Islet precursor cell (in vitro differentiated cells): ENCODE measurements at regions not wholly inside any gene's neighbourhood (a gene's known extent, or its start where the extent isn't known, plus 50 kb on each side); places are given as distances from the start of the nearest gene placed in this dataset.
"Not testable (repeated sequence)": the region's sequence is repeated elsewhere in the genome, so short reads cannot be mapped to it uniquely, and the experiment has no call there.

Experiments
- DNase-seq: peaks from one replicate; pipeline ENCODE4 v3.0.0-alpha.2; 2018

GRCh38 chr15:98089352-98089751 is 128.8 kb downstream of the ARRDC4 start:
- not testable (repeated sequence) for DNase-seq

- not testable (repeated sequence) for DNase-seq
These were observed 137.5 kb downstream of the ARRDC4 start for GRCh38 chr15:98097986-98098385.

GRCh38 chr15:98100606-98101005 is 140.1 kb downstream of the ARRDC4 start:
- DNase-seq: not testable (repeated sequence)

GRCh38 chr15:98103570-98103969 is 143.1 kb downstream of the ARRDC4 start:
- DNase-seq: peak; percentile 20

- DNase-seq: peak; percentile 29
These were observed 144.1 kb downstream of the ARRDC4 start for GRCh38 chr15:98104386-98105151.

- DNase-seq: not testable (repeated sequence)
These were observed 146.2 kb downstream of the ARRDC4 start for GRCh38 chr15:98106615-98107194.

GRCh38 chr15:98111806-98112205 is 151.3 kb downstream of the ARRDC4 start:
- DNase-seq: no peak

GRCh38 chr15:98113327-98113726 is 152.8 kb downstream of the ARRDC4 start:
- DNase-seq: no peak

- DNase-seq: peak; percentile 72
These were observed 160.1 kb downstream of the ARRDC4 start for GRCh38 chr15:98120561-98120960.

GRCh38 chr15:98121536-98121935 is 161.0 kb downstream of the ARRDC4 start:
- DNase-seq: no peak

GRCh38 chr15:98121957-98122356 is 161.5 kb downstream of the ARRDC4 start:
- no peak for DNase-seq

GRCh38 chr15:98123297-98123696 is 162.8 kb downstream of the ARRDC4 start:
- DNase-seq: no peak

- peak; percentile 67 for DNase-seq
These were observed 163.3 kb downstream of the ARRDC4 start for GRCh38 chr15:98123834-98124233.

GRCh38 chr15:98124581-98124980 is 164.1 kb downstream of the ARRDC4 start:
- no peak for DNase-seq

- no peak for DNase-seq
These were observed 166.0 kb downstream of the ARRDC4 start for GRCh38 chr15:98126326-98127085.

GRCh38 chr15:98127586-98127985 is 167.1 kb downstream of the ARRDC4 start:
- no peak for DNase-seq

- DNase-seq: no peak
These were observed 171.4 kb downstream of the ARRDC4 start for GRCh38 chr15:98131924-98132323.

- no peak for DNase-seq
These were observed 174.4 kb downstream of the ARRDC4 start for GRCh38 chr15:98134905-98135304.

GRCh38 chr15:98138910-98139309 is 178.4 kb downstream of the ARRDC4 start:
- no peak for DNase-seq

GRCh38 chr15:98139337-98139736 is 178.8 kb downstream of the ARRDC4 start:
- no peak for DNase-seq

GRCh38 chr15:98142572-98142971 is 182.1 kb downstream of the ARRDC4 start:
- peak; percentile 64 for DNase-seq

GRCh38 chr15:98143116-98143515 is 182.6 kb downstream of the ARRDC4 start:
- DNase-seq: no peak

GRCh38 chr15:98144388-98144787 is 183.9 kb downstream of the ARRDC4 start:
- no peak for DNase-seq
